HUES48 (cell line): ENCODE measurements at regions not wholly inside any gene's neighbourhood (a gene's known extent, or its start where the extent isn't known, plus 50 kb on each side); places are given as distances from the start of the nearest gene placed in this dataset.
"Not testable (repeated sequence)": the region's sequence is repeated elsewhere in the genome, so short reads cannot be mapped to it uniquely, and the experiment has no call there.

Experiments used
- H3K27ac ChIP-seq: one replicate; pipeline ENCODE4 v1.7.0; 2013; ENCODE audit warnings: low read depth, low read length, inconsistent platforms
- H3K27me3 ChIP-seq: 2 replicates; pipeline ENCODE4 v1.6.1; 2013; ENCODE audit warnings: mild to moderate bottlenecking, low read length; ENCODE audit not compliant: control insufficient read depth, insufficient read depth
- H3K36me3 ChIP-seq: 2 replicates; pipeline ENCODE4 v1.6.1; 2013; ENCODE audit warnings: low read length; ENCODE audit not compliant: control insufficient read depth, insufficient read depth
- H3K4me1 ChIP-seq: 2 replicates; pipeline ENCODE4 v1.6.1; 2013; ENCODE audit warnings: mild to moderate bottlenecking, low read length; ENCODE audit not compliant: control insufficient read depth, insufficient read depth
- H3K4me3 ChIP-seq: 2 replicates; pipeline ENCODE4 v1.5.1; 2013; ENCODE audit warnings: mild to moderate bottlenecking, low read depth, low read length
- H3K9ac ChIP-seq: 2 replicates; pipeline ENCODE4 v1.6.1; 2013; ENCODE audit warnings: mild to moderate bottlenecking, low read depth, low read length, moderate library complexity
- H3K9me3 ChIP-seq: 2 replicates; pipeline ENCODE4 v1.6.1; 2013; ENCODE audit warnings: low read length; ENCODE audit not compliant: control insufficient read depth, insufficient read depth

DNA sequence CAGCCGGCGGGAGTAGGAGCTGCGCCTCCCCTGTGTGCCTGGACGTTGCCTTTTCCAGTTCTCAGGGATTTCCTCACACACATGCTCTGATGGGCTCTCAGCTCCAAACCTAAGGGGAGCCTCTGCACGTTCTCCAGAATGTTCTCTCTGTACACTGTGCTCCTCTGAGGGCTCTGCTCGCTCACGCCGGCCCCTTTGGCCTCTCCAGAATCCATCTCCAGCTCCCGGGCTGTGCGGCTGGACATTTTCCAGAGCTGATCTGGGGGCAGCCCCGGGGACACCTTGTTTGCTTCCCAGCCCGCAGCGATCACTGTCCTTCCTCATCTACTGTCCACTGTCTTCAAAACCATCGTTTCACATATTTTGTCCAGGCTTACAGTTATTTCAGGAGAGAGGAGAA, 245.4 kb upstream of the HDAC4 start:
- H3K9me3 ChIP-seq = peaks cover 14% of the 10 kb centered on the region
- H3K4me1 ChIP-seq = no peaks in the 10 kb centered on the region
- H3K27me3 ChIP-seq = no peaks in the 10 kb centered on the region
- no peaks in the 10 kb centered on the region for H3K36me3 ChIP-seq
- no peak overlapping the region for H3K27ac ChIP-seq
- H3K4me3 ChIP-seq = no peak overlapping the region
- H3K9ac ChIP-seq = no peak overlapping the region

DNA sequence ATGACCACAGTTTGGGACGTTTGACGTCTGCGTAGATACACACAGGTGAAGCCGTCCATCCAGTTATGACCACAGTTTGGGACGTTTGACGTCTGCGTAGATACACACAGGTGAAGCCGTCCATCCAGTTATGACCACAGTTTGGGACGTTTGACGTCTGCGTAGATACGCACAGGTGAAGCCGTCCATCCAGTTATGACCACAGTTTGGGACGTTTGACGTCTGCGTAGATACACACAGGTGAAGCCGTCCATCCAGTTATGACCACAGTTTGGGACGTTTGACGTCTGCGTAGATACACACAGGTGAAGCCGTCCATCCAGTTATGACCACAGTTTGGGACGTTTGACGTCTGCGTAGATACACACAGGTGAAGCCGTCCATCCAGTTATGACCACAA, 243.8 kb upstream of the HDAC4 start:
- not testable (repeated sequence) for H3K9ac ChIP-seq, H3K27ac ChIP-seq, H3K4me3 ChIP-seq, H3K4me1 ChIP-seq, H3K36me3 ChIP-seq, H3K27me3 ChIP-seq
- peaks cover 14% of the 10 kb centered on the region for H3K9me3 ChIP-seq

DNA sequence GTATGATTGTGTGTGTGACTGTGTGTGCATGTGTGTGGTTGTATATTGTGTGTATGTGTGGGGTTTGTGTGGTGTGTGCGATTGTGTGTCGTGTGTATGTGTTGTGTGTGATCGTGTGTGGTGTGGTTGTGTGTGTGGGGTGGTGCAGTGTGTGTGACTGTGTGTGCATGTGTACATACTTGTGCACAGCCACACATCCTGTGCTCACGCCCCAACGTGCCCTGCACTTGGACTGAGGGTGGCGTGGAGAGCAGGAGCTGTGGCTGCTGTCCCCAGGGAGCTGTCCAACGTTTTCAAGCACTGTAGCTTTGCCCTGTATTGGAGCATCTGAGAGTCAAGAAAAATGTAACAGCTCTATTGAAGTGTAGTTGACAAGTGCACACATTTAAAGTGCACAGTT, 243.2 kb upstream of the HDAC4 start:
- Histone ChIP-seq H3K4me3 (no peak overlapping the region), H3K27ac (no peak overlapping the region), H3K4me1 (no peaks in the 10 kb centered on the region), H3K9me3 (peaks cover 14% of the 10 kb centered on the region), H3K36me3 (no peaks in the 10 kb centered on the region), H3K9ac (no peak overlapping the region), H3K27me3 (no peaks in the 10 kb centered on the region)

DNA sequence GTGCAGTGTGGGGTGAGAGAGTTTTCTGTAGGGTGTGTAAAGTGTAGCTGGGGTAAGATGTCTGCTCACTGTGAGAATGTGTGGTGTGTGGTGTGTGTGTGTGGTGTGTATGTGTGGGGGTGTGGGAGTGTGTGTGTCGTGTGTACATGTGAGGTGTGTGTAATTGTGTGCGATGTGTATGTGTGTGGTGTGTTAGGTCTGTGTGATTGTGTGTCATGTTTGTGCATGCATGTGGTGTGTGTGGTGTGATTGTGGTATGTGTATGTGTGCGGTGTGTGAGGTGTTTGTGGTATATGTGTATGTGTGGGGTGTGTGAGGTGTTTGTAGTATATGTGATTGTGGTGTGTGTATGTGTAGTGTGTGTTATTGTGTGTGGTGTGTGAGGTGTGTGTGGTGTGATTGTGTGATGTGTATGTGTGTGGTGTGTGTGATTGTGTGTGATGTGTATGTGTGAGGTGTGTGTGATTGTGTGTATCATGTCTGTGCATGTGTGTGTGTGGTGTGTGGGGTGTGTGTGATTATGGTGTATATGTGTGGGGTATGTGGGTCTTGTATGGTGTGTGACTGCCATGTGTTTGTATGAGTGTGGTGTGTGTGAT, 241.7 kb upstream of the HDAC4 start:
- Histone ChIP-seq H3K4me1 (no peaks in the 10 kb centered on the region), H3K4me3 (no peak overlapping the region), H3K9ac (no peak overlapping the region), H3K9me3 (peaks cover 14% of the 10 kb centered on the region), H3K36me3 (no peaks in the 10 kb centered on the region), H3K27me3 (no peaks in the 10 kb centered on the region), H3K27ac (no peak overlapping the region)

DNA sequence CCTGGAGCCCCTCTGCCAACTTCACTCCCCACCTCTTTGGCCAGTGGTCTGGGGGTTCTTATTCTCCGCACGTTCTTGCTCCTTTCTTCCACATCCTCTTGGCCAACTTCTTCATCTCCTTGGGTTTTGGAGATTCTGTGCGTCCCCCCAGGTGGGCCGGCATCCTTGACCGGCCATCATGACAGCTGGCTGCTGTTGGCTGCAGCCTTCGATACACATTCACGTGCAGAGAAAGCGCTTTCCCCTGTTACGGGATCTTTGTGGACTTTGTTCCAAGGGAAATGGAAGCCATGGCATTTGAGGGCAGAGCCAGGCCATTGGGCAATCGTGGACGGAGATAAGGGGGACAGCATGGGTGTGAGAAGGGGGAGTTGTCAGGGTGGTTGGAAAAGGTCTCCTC, 241.1 kb upstream of the HDAC4 start:
- not testable (repeated sequence) for H3K9ac ChIP-seq, H3K4me3 ChIP-seq, H3K36me3 ChIP-seq, H3K27ac ChIP-seq, H3K4me1 ChIP-seq, H3K27me3 ChIP-seq
- peaks cover 14% of the 10 kb centered on the region for H3K9me3 ChIP-seq

DNA sequence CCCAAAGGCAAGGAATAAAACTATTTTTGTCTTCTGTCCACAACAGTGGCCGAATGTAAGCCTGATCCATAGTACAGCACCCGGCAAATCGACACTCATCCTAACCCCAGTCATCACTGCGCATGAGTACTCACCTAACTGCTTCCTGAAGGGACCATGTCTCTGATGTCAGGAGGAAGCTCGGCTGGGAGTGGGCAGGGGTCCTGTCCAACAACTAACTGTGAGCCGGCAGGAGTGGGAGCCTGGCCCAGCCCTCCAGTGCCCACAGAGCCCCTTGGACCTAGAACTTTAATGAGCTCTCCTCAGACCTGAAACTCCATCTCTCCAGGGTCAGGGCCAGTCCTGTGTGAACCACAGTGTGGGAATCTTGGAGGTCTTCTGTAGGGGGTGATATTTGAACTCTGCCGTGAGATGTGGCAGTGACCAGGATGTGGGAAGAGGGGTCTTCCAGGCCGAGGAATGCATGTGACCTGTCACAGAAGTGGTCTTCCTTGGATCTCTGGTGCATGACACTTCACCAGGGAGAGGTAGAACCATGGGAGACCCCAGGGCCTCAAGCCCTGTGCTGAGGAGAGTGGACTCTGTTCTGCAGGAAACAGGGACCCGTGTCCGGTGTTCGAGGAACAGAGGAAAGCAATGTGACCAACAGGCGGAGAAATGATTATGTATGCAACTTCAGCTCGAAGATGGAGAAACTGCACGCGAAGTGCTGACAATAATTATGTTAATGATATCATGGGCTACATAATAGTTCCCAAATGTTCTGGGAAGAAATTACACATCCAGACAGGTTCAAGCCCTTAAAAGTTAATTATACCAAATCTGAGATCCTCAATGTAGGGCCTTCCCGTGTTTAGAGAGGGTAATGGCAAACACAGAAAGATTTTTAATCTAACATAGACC, 240.1 kb upstream of the HDAC4 start:
- no peaks in the 10 kb centered on the region for H3K27me3 ChIP-seq
- no peaks in the 10 kb centered on the region for H3K36me3 ChIP-seq
- H3K9ac ChIP-seq = no peak overlapping the region
- H3K4me3 ChIP-seq = no peak overlapping the region
- no peak overlapping the region for H3K27ac ChIP-seq
- no peaks in the 10 kb centered on the region for H3K4me1 ChIP-seq
- peaks cover 14% of the 10 kb centered on the region for H3K9me3 ChIP-seq

DNA sequence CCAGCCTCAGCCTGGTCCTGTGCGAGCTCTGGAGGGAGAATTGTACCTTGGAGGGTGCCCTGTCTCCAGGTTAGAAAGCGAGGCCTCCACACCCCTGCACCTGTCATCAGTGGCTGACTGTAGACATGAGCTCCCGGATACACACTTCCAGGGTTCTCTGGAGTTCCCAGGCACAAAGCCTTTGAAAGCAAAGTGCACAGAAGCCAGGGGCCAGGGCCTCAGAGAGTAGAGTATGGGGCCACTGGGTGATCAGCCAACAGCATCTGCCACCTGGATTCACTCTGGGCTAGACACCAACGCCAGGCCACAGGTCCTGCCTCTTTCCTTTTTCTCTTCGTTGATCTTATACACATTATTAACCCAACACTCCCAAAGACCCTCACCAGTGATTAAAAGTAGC, 239.4 kb upstream of the HDAC4 start:
- Histone ChIP-seq H3K27me3 (no peaks in the 10 kb centered on the region), H3K27ac (no peak overlapping the region), H3K9me3 (peaks cover 14% of the 10 kb centered on the region), H3K4me1 (no peaks in the 10 kb centered on the region), H3K9ac (no peak overlapping the region), H3K36me3 (no peaks in the 10 kb centered on the region), H3K4me3 (no peak overlapping the region)

DNA sequence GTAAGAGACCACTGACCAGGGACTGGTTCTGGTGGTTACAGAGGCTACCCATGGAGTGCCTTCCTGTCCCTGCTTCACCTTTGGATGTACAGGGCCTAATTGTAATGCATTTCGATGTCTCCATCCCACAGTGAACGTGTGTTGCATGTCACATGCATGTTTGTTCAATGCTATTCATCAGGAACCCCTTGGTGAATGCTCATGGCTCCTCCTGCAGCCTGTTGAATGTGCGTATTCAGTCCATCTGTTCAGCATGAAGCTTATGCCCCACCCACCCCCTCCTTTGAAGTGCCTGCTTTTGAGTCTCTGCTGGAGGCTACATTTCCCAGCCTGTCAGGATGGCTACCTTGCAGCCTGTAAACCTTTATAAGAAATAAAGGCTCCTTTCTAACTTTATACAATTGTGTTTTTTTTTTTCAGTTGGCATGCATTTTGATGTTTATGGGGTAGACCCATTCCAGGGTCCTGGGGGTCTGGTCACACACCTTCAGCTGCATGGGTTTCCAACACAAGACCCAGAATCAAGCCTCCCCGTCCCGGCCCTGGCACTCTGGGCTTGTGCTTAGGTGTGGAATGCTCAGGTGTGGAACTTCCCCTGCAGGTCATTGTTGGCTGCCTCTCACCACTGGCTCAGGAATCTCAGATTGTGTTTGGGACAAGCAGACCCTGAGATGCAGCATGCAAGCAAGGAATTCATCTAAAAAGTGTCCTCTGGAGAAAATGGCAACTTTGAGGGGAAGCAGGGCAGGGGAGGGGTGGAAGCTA, 238.8 kb upstream of the HDAC4 start:
- Histone ChIP-seq H3K36me3 (no peaks in the 10 kb centered on the region), H3K4me1 (no peaks in the 10 kb centered on the region), H3K4me3 (no peak overlapping the region), H3K9ac (no peak overlapping the region), H3K27me3 (no peaks in the 10 kb centered on the region), H3K27ac (no peak overlapping the region), H3K9me3 (peaks cover 14% of the 10 kb centered on the region)

DNA sequence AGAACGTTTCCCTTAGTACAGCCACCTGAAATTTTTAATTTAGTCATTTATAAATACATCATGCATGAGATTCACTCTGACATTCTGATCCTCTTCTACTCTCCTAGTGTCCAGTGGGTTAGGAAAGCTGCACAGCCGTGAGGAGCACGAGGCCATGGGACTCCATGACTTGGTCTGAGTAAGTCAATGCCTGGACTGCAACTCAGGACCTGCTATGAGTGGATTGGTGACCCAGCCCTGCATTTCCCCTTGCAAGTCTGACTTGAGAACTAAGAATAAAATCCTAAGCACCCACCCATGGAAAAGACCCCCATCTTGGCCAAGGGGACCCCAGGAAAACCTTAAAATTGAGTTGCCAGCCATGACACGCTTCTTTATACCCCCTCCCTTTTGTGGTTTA, 237.6 kb upstream of the HDAC4 start:
- no peaks in the 10 kb centered on the region for H3K27me3 ChIP-seq
- H3K36me3 ChIP-seq = no peaks in the 10 kb centered on the region
- no peaks in the 10 kb centered on the region for H3K4me1 ChIP-seq
- no peak overlapping the region for H3K27ac ChIP-seq
- no peak overlapping the region for H3K9ac ChIP-seq
- no peak overlapping the region for H3K4me3 ChIP-seq
- H3K9me3 ChIP-seq = peaks cover 6% of the 10 kb centered on the region

DNA sequence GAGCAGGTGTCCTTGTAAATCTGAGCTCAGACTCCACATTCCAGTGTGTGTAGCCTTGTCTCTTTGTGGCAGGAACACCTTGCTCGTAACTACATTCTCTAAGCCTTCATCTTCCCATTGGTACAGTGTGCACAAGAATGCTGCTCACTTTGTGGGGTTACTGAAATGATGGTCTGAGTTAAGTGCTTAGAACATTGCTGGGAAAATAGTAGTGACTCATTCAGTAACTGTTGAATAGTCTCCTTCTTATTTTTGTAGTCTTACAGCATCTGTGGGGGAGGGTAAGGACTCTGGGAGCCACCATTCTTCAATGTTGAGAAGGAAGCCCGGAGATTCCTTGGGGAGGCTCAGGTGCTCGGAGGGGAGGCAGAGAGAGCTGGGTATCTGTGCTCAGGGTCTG, 236.0 kb upstream of the HDAC4 start:
- no peak overlapping the region for H3K4me3 ChIP-seq
- no peak overlapping the region for H3K27ac ChIP-seq
- H3K9ac ChIP-seq = no peak overlapping the region
- no peaks in the 10 kb centered on the region for H3K36me3 ChIP-seq
- no peaks in the 10 kb centered on the region for H3K4me1 ChIP-seq
- H3K27me3 ChIP-seq = no peaks in the 10 kb centered on the region
- no peaks in the 10 kb centered on the region; the same call in 1 of the 2 replicates for H3K9me3 ChIP-seq

DNA sequence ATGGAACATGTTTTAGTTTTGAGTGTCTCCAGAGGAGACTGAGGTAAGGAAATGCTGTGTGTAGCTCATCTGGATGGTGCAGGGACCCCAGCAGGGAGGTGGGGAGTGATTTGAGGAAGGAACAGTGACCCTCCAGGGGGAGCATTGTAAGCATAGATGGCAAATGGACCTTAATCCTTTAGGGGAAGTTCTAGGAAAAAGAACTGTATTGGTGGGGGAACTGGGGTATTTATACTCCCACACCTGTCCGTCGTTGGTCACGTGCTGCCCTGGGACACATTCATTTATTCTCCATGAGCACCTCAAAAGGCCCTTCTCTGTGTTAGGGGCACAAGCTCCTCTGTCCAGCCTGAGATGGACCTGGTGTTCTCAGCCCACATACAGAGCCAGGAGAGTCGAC, 233.9 kb upstream of the HDAC4 start:
- no peak overlapping the region for H3K27ac ChIP-seq
- no peaks in the 10 kb centered on the region for H3K4me1 ChIP-seq
- H3K9me3 ChIP-seq = no peaks in the 10 kb centered on the region; the same call in 1 of the 2 replicates
- H3K36me3 ChIP-seq = no peaks in the 10 kb centered on the region
- H3K27me3 ChIP-seq = no peaks in the 10 kb centered on the region
- no peak overlapping the region for H3K4me3 ChIP-seq
- H3K9ac ChIP-seq = no peak overlapping the region
